ENCODE measurements at regions not wholly inside any gene's neighbourhood (a gene's known extent, or its start where the extent isn't known, plus 50 kb on each side); places are given as distances from the start of the nearest gene placed in this dataset.

DNA sequence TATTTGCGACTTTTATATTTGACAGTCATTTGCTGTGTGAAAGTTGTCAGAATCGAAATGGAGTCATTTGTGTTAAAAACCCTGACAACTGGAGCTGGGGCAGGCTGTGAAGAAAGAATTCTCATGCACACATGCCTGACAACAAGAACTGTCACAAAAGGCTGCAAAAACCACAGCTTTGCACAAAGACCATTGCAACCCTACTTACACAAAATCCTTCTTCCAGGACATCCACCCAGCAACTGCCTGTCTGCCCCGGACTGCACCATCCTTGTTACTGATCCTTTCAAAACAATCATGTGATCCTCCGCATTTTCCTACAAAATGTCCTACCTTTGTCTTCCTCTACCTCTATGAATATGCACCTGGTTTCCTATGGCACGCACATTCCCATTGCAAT is 66.8 kb upstream of the IRS2 start:
- H3K27me3 ChIP-seq, result peaks cover 11% of the 10 kb centered on the region
- DNase-seq, result no peak
- H3K4me3 ChIP-seq, result no peak overlapping the region
- 79 to 84% methylated on average over 5 of the region's 5 CpGs for WGBS, 2 donors (ENCODE audit: low coverage in 1 of 2)
- H3K36me3 ChIP-seq, result no peaks in the 10 kb centered on the region
- no peak for TF ChIP-seq POLR2AphosphoS5 (IDR thresholded peaks at IDR 0.05)
- TF ChIP-seq, protein P1, sequence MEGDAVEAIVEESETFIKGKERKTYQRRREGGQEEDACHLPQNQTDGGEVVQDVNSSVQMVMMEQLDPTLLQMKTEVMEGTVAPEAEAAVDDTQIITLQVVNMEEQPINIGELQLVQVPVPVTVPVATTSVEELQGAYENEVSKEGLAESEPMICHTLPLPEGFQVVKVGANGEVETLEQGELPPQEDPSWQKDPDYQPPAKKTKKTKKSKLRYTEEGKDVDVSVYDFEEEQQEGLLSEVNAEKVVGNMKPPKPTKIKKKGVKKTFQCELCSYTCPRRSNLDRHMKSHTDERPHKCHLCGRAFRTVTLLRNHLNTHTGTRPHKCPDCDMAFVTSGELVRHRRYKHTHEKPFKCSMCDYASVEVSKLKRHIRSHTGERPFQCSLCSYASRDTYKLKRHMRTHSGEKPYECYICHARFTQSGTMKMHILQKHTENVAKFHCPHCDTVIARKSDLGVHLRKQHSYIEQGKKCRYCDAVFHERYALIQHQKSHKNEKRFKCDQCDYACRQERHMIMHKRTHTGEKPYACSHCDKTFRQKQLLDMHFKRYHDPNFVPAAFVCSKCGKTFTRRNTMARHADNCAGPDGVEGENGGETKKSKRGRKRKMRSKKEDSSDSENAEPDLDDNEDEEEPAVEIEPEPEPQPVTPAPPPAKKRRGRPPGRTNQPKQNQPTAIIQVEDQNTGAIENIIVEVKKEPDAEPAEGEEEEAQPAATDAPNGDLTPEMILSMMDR (IDR thresholded peaks at IDR 0.05), result no peak
- no peak for TF ChIP-seq EP300 (IDR thresholded peaks at IDR 0.05; ENCODE audit: low read depth)
- no peak for TF ChIP-seq POLR2A (IDR thresholded peaks at IDR 0.05)
- no peaks in the 10 kb centered on the region for H3K9me3 ChIP-seq
- in situ Hi-C loops (cut with MboI; ENCODE audit: low pct_ligation_motif_present in 1 of 4, low pct_unique_long_range_greater_than_20kb in 1 of 4, low sequenced_read_pairs in 3 of 4) (no loop called here), intact Hi-C loops (cut with DNase I; ENCODE audit: low total_unique reads) (no loop called here)
- H3K4me1 ChIP-seq, result no peaks in the 10 kb centered on the region
- H3K27ac ChIP-seq, result no peak overlapping the region

- intact Hi-C loops (cut with DNase I; ENCODE audit: low total_unique reads) (no loop called here), in situ Hi-C loops (cut with MboI; ENCODE audit: low pct_ligation_motif_present in 1 of 4, low pct_unique_long_range_greater_than_20kb in 1 of 4, low sequenced_read_pairs in 3 of 4) (no loop called here)
- 60 to 71% methylated on average over 1 to 4 of the region's 4 CpGs for WGBS, 2 donors (ENCODE audit: low coverage in 1 of 2)
- Histone ChIP-seq H3K27ac (no peak overlapping the region), H3K4me1 (no peaks in the 10 kb centered on the region), H3K36me3 (no peaks in the 10 kb centered on the region), H3K4me3 (no peak overlapping the region), H3K27me3 (no peaks in the 10 kb centered on the region), H3K9me3 (no peaks in the 10 kb centered on the region)
- TF ChIP-seq, protein P1 (IDR thresholded peaks at IDR 0.05), result no peak
- TF ChIP-seq POLR2AphosphoS5 (IDR thresholded peaks at IDR 0.05) (no peak), EP300 (IDR thresholded peaks at IDR 0.05; ENCODE audit: low read depth) (no peak), POLR2A (IDR thresholded peaks at IDR 0.05) (no peak)
- DNase-seq, result no peak
Observed at GRCh38 chr13:109846185-109846584, 59.8 kb upstream of the IRS2 start.

GRCh38 chr13:109844396-109844795 is 58.0 kb upstream of the IRS2 start:
- WGBS, 2 donors (ENCODE audit: low coverage in 1 of 2), result 61 to 69% methylated on average over 4 to 9 of the region's 9 CpGs
- H3K4me1 ChIP-seq, result no peaks in the 10 kb centered on the region
- TF ChIP-seq, protein P1 (IDR thresholded peaks at IDR 0.05), result no peak
- TF ChIP-seq POLR2AphosphoS5 (IDR thresholded peaks at IDR 0.05) (no peak), EP300 (IDR thresholded peaks at IDR 0.05; ENCODE audit: low read depth) (no peak), POLR2A (IDR thresholded peaks at IDR 0.05) (no peak)
- DNase-seq, result no peak
- H3K36me3 ChIP-seq, result no peaks in the 10 kb centered on the region
- H3K27ac ChIP-seq, result peak overlapping the region in 2 of 4 donors; percentile 17 to 31
- no peaks in the 10 kb centered on the region for H3K27me3 ChIP-seq
- H3K9me3 ChIP-seq, result no peaks in the 10 kb centered on the region
- H3K4me3 ChIP-seq, result no peak overlapping the region
- in situ Hi-C loops (cut with MboI; ENCODE audit: low pct_ligation_motif_present in 1 of 4, low pct_unique_long_range_greater_than_20kb in 1 of 4, low sequenced_read_pairs in 3 of 4), result no loop called here
- intact Hi-C loops (cut with DNase I; ENCODE audit: low total_unique reads), result no loop called here

DNA sequence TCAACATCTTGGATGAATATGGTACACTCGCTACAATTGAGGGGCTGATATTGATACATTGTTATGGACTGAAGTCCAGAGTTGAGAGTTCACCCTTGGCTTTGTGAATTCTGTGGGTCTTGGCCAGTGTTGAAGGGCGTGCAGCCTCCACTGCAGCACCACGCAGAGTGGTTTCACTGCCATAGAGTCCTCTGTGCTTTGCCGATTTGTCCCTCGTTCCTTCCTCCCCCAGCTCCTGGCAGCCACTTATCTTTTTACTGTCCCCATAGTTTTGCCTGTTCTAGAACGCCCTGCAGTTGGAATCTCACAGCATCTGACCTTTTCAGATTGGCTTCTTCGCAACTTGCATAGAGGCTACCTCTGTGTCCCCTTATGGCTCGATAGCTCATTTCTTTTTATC is 57.3 kb upstream of the IRS2 start:
- no peak for DNase-seq
- no peaks in the 10 kb centered on the region for H3K36me3 ChIP-seq
- in situ Hi-C loops (cut with MboI; ENCODE audit: low pct_ligation_motif_present in 1 of 4, low pct_unique_long_range_greater_than_20kb in 1 of 4, low sequenced_read_pairs in 3 of 4), result no loop called here
- no peaks in the 10 kb centered on the region for H3K27me3 ChIP-seq
- no peaks in the 10 kb centered on the region for H3K4me1 ChIP-seq
- TF ChIP-seq EP300 (IDR thresholded peaks at IDR 0.05; ENCODE audit: low read depth) (no peak), POLR2AphosphoS5 (IDR thresholded peaks at IDR 0.05) (no peak)
- H3K4me3 ChIP-seq, result no peak overlapping the region
- H3K9me3 ChIP-seq, result no peaks in the 10 kb centered on the region
- H3K27ac ChIP-seq, result no peak overlapping the region
- intact Hi-C loops (cut with DNase I; ENCODE audit: low total_unique reads), result no loop called here
- WGBS, 2 donors (ENCODE audit: low coverage in 1 of 2), result 81 to 86% methylated on average over 2 to 8 of the region's 8 CpGs

DNA sequence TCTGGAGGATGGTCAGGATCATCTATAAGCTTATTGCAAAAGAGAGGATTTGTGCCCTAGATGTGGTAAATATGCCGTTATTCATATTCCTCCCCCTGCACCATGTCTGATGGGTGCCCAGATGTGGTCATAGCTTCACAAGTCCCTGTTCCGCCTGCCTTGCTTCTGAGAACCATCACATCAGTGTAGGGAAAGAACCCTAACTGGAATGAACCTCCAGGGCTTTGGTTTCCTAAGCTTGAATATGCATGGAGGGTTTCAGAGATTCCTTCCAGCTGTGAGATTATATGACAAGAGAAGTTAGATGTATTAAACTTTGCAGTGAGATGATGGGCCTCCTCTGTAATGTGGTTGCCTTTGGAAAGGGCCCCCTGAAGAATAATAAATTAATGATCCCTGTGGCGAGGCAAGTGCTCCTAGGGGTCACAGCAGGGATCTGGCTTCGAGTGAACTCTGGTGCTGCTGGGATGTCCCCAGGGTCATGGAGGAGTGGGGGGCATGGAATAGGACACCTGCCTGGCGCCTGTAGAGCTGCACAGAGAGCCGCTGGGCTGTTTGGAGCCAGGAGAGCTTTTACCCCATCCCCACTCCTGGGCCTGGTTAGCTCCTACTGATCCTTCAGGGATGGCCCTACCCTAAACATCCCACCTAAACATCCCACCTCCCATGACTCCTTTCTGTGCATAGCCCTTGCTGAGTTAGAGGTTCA is 56.0 kb upstream of the IRS2 start:
- no peaks in the 10 kb centered on the region for H3K9me3 ChIP-seq
- H3K4me1 ChIP-seq, result no peaks in the 10 kb centered on the region
- intact Hi-C loops (cut with DNase I; ENCODE audit: low total_unique reads) (no loop called here), in situ Hi-C loops (cut with MboI; ENCODE audit: low pct_ligation_motif_present in 1 of 4, low pct_unique_long_range_greater_than_20kb in 1 of 4, low sequenced_read_pairs in 3 of 4) (no loop called here)
- no peaks in the 10 kb centered on the region for H3K36me3 ChIP-seq
- H3K4me3 ChIP-seq, result no peak overlapping the region
- TF ChIP-seq, protein P1 (IDR thresholded peaks at IDR 0.05), result no peak
- TF ChIP-seq POLR2A (IDR thresholded peaks at IDR 0.05), result no peak
- no peak for TF ChIP-seq POLR2AphosphoS5 (IDR thresholded peaks at IDR 0.05)
- H3K27me3 ChIP-seq, result no peaks in the 10 kb centered on the region
- 59% methylated on average over 6 of the region's 6 CpGs; no CpG with 5 or more reads in 1 of the 2 donors for WGBS, 2 donors (ENCODE audit: low coverage in 1 of 2)
- no peak for DNase-seq
- no peak overlapping the region for H3K27ac ChIP-seq

Data from transverse colon (tissue), 4 donors.